NCI-H2081 (cell line): ENCODE measurements at regions not wholly inside any gene's neighbourhood (a gene's known extent, or its start where the extent isn't known, plus 50 kb on each side); places are given as distances from the start of the nearest gene placed in this dataset.
A peak's percentile ranks its signal among the peaks of the same experiment; 100 is the strongest.

Experiments
- DNase-seq, 2 experiments: peaks; one replicate each; lab custom pipeline; 2025; lab: John Stamatoyannopoulos, UW

GRCh38 chr4:41456559-41457101 lies 81.3 kb upstream of the LIMCH1 start:
- DNase-seq = no peak

- no peak for DNase-seq
Measured at GRCh38 chr4:41458689-41459088, 79.3 kb upstream of the LIMCH1 start.

- peak in 1 of 2 experiments; percentile 57 for DNase-seq
Measured at GRCh38 chr4:41460641-41461040, 77.3 kb upstream of the LIMCH1 start.

GRCh38 chr4:41461780-41462307 lies 76.1 kb upstream of the LIMCH1 start:
- no peak for DNase-seq

- DNase-seq = no peak
Measured at GRCh38 chr4:41465146-41465761, 72.7 kb upstream of the LIMCH1 start.

GRCh38 chr4:41466249-41466648 lies 71.7 kb upstream of the LIMCH1 start:
- DNase-seq = no peak

- no peak for DNase-seq
Measured at GRCh38 chr4:41468122-41468521, 69.8 kb upstream of the LIMCH1 start.

- DNase-seq = no peak
Measured at GRCh38 chr4:41471126-41472071, 66.6 kb upstream of the LIMCH1 start.

GRCh38 chr4:41472081-41472480 lies 65.9 kb upstream of the LIMCH1 start:
- no peak for DNase-seq

- no peak for DNase-seq
Measured at GRCh38 chr4:41473176-41473575, 64.8 kb upstream of the LIMCH1 start.

- DNase-seq = no peak
Measured at GRCh38 chr4:41475402-41475801, 62.6 kb upstream of the LIMCH1 start.

GRCh38 chr4:41476310-41476885 lies 61.6 kb upstream of the LIMCH1 start:
- DNase-seq = no peak

- DNase-seq = no peak
Measured at GRCh38 chr4:41477181-41477905, 60.6 kb upstream of the LIMCH1 start.

- DNase-seq = no peak
Measured at GRCh38 chr4:41478518-41478917, 59.4 kb upstream of the LIMCH1 start.

GRCh38 chr4:41480896-41481311 lies 57.1 kb upstream of the LIMCH1 start:
- DNase-seq = no peak

GRCh38 chr4:41483771-41484170 lies 54.2 kb upstream of the LIMCH1 start:
- DNase-seq = no peak

GRCh38 chr4:41485041-41485440 lies 52.9 kb upstream of the LIMCH1 start:
- DNase-seq = peak in 1 of 2 experiments; percentile 43

- no peak for DNase-seq
Measured at GRCh38 chr4:41487868-41488440, 50.0 kb upstream of the LIMCH1 start.
